HG03108 (cell line): ENCODE measurements at regions not wholly inside any gene's neighbourhood (a gene's known extent, or its start where the extent isn't known, plus 50 kb on each side); places are given as distances from the start of the nearest gene placed in this dataset.
"Not testable (repeated sequence)": the region's sequence is repeated elsewhere in the genome, so short reads cannot be mapped to it uniquely, and the experiment has no call there.

ENCODE experiments used
- ATAC-seq: cut with Tn5 transposase; IDR thresholded peaks from one replicate; pipeline ENCODE4 v1.9.1; 2021; ENCODE audit warnings: moderate library complexity; ENCODE audit not compliant: unreplicated experiment

GRCh38 chrX:66914080-66914479 lies 275.2 kb upstream of the EDA2R start:
- ATAC-seq, result no peak

- no peak for ATAC-seq
Observed at GRCh38 chrX:66912417-66912816, 273.5 kb upstream of the EDA2R start.

- no peak for ATAC-seq
Observed at GRCh38 chrX:66902081-66902480, 263.2 kb upstream of the EDA2R start.

- ATAC-seq, result no peak
Observed at GRCh38 chrX:66900886-66901285, 262.0 kb upstream of the EDA2R start.

GRCh38 chrX:66892004-66892403 lies 253.1 kb upstream of the EDA2R start:
- ATAC-seq, result no peak

- ATAC-seq, result no peak
Observed at GRCh38 chrX:66889418-66889817, 250.5 kb upstream of the EDA2R start.

GRCh38 chrX:66882101-66882500 lies 243.2 kb upstream of the EDA2R start:
- no peak for ATAC-seq

- ATAC-seq, result no peak
Observed at GRCh38 chrX:66876776-66877175, 237.9 kb upstream of the EDA2R start.

- no peak for ATAC-seq
Observed at GRCh38 chrX:66872771-66873170, 233.9 kb upstream of the EDA2R start.

- no peak for ATAC-seq
Observed at GRCh38 chrX:66863721-66864120, 224.8 kb upstream of the EDA2R start.

GRCh38 chrX:66833426-66833825 lies 194.5 kb upstream of the EDA2R start:
- peak; percentile 98 for ATAC-seq

GRCh38 chrX:66815227-66815626 lies 176.3 kb upstream of the EDA2R start:
- no peak for ATAC-seq

GRCh38 chrX:66794514-66794913 lies 155.6 kb upstream of the EDA2R start:
- not testable (repeated sequence) for ATAC-seq

GRCh38 chrX:66766318-66766717 lies 127.4 kb upstream of the EDA2R start:
- ATAC-seq, result no peak

GRCh38 chrX:66760651-66761050 lies 121.8 kb upstream of the EDA2R start:
- ATAC-seq, result no peak

GRCh38 chrX:66756717-66757116 lies 117.8 kb upstream of the EDA2R start:
- ATAC-seq, result no peak

- no peak for ATAC-seq
Observed at GRCh38 chrX:66751136-66751782, 112.4 kb upstream of the EDA2R start.

- not testable (repeated sequence) for ATAC-seq
Observed at GRCh38 chrX:66744519-66744918, 105.6 kb upstream of the EDA2R start.

GRCh38 chrX:66731398-66731797 lies 92.5 kb upstream of the EDA2R start:
- no peak for ATAC-seq

GRCh38 chrX:66728818-66729271 lies 90.0 kb upstream of the EDA2R start:
- no peak for ATAC-seq

GRCh38 chrX:66717926-66718325 lies 79.0 kb upstream of the EDA2R start:
- no peak for ATAC-seq

- ATAC-seq, result no peak
Observed at GRCh38 chrX:66698273-66699204, 59.7 kb upstream of the EDA2R start.
